Mesenchymal stem cell (in vitro differentiated cells and primary cell): ENCODE measurements at regions not wholly inside any gene's neighbourhood (a gene's known extent, or its start where the extent isn't known, plus 50 kb on each side); places are given as distances from the start of the nearest gene placed in this dataset.

Experiments used
- DNase-seq: peaks from one replicate; pipeline ENCODE4 v3.0.0-alpha.2; 2013
- H2AFZ ChIP-seq: one replicate; pipeline ENCODE4 v1.6.1; 2013; ENCODE audit warnings: low read depth, mild to moderate bottlenecking, control low read depth, inconsistent platforms, low read length, moderate library complexity
- H2AK5ac ChIP-seq: 2 replicates; pipeline ENCODE4 v1.6.1; 2013; ENCODE audit warnings: low read length, moderate library complexity, mild to moderate bottlenecking, inconsistent platforms; ENCODE audit not compliant: severe bottlenecking
- H2BK120ac ChIP-seq: one replicate; pipeline ENCODE4 v1.6.1; 2013; ENCODE audit warnings: low read depth, mild to moderate bottlenecking, inconsistent platforms, low read length, moderate library complexity
- H2BK12ac ChIP-seq, 2 experiments: one replicate each; pipeline ENCODE4 v1.6.1; 2013; ENCODE audit warnings: inconsistent platforms in 2 of 2, low read length in 2 of 2, mild to moderate bottlenecking in 2 of 2, moderate library complexity in 2 of 2, control low read depth in 1 of 2
- H2BK15ac ChIP-seq: one replicate; pipeline ENCODE4 v1.6.1; 2013; ENCODE audit warnings: mild to moderate bottlenecking, low read depth, inconsistent platforms; ENCODE audit not compliant: poor library complexity, severe bottlenecking
- H2BK5ac ChIP-seq: 2 replicates; pipeline ENCODE4 v1.6.1; 2013; ENCODE audit warnings: low read depth, mild to moderate bottlenecking, low read length, control low read depth, inconsistent platforms; ENCODE audit not compliant: poor library complexity, severe bottlenecking
- H3K14ac ChIP-seq, 2 experiments: one replicate each; pipeline ENCODE4 v1.6.1; 2013; ENCODE audit warnings: inconsistent platforms in 2 of 2, low read length in 2 of 2, control low read depth in 1 of 2, mild to moderate bottlenecking in 1 of 2, moderate library complexity in 1 of 2
- H3K18ac ChIP-seq, 2 experiments: one replicate each; pipeline ENCODE4 v1.6.1; 2013; ENCODE audit warnings: inconsistent platforms in 2 of 2, low read length in 2 of 2, control low read depth in 1 of 2, low read depth in 1 of 2, mild to moderate bottlenecking in 1 of 2
- H3K23ac ChIP-seq, 2 experiments: one replicate each; pipeline ENCODE4 v1.6.1; 2013; ENCODE audit warnings: inconsistent platforms in 2 of 2, low read length in 2 of 2, mild to moderate bottlenecking in 2 of 2, moderate library complexity in 2 of 2, control low read depth in 1 of 2
- H3K27ac ChIP-seq: 2 replicates; pipeline ENCODE4 v1.5.1; 2013; ENCODE audit warnings: mild to moderate bottlenecking, moderate library complexity, low read length, control low read depth, inconsistent platforms; ENCODE audit not compliant: poor library complexity, severe bottlenecking
- H3K27me3 ChIP-seq, 2 experiments: 2 replicates each; pipeline versions ENCODE4 v1.6.1 to v1.7.0; 2013; ENCODE audit warnings: low read length in 2 of 2, mild to moderate bottlenecking in 2 of 2, moderate library complexity in 2 of 2, control low read depth in 1 of 2, inconsistent platforms in 1 of 2; ENCODE audit not compliant: control insufficient read depth in 1 of 2, insufficient read depth in 1 of 2
- H3K36me3 ChIP-seq, 2 experiments: 2 replicates each; pipeline versions ENCODE4 v1.6.1 to v1.7.0; 2013; ENCODE audit warnings: low read length in 2 of 2, control low read depth in 1 of 2, inconsistent platforms in 1 of 2, low read depth in 1 of 2, mild to moderate bottlenecking in 1 of 2; ENCODE audit not compliant: insufficient read depth in 2 of 2, control insufficient read depth in 1 of 2
- H3K4ac ChIP-seq, 2 experiments: one replicate each; pipeline ENCODE4 v1.6.1; 2013; ENCODE audit warnings: inconsistent platforms in 2 of 2, low read length in 2 of 2, mild to moderate bottlenecking in 2 of 2, moderate library complexity in 2 of 2, control low read depth in 1 of 2, low read depth in 1 of 2
- H3K4me1 ChIP-seq: 2 replicates; pipeline ENCODE4 v1.6.1; 2013; ENCODE audit warnings: low read depth, low read length, control low read depth; ENCODE audit not compliant: control insufficient read depth, insufficient read depth
- H3K4me2 ChIP-seq: 2 replicates; pipeline ENCODE4 v1.6.1; 2013; ENCODE audit warnings: low read length, mild to moderate bottlenecking, inconsistent platforms; ENCODE audit not compliant: poor library complexity, severe bottlenecking
- H3K4me3 ChIP-seq, 2 experiments: 2 replicates each; pipeline versions ENCODE4 v1.5.1 to v1.7.0; 2013; ENCODE audit warnings: low read length in 2 of 2, mild to moderate bottlenecking in 2 of 2, control low read depth in 1 of 2, low read depth in 1 of 2; ENCODE audit not compliant: insufficient read depth in 1 of 2
- H3K79me1 ChIP-seq: replicated peaks from 2 replicates; pipeline ENCODE4 v1.6.1; 2013; ENCODE audit warnings: mild to moderate bottlenecking, control low read depth, low read length, inconsistent platforms; ENCODE audit not compliant: poor library complexity, severe bottlenecking
- H3K9ac ChIP-seq: 2 replicates; pipeline ENCODE4 v1.7.0; 2013; ENCODE audit warnings: mild to moderate bottlenecking, low read length, moderate library complexity
- H3K9me3 ChIP-seq: 2 replicates; pipeline ENCODE4 v1.7.0; 2013; ENCODE audit warnings: mild to moderate bottlenecking, low read length; ENCODE audit not compliant: control insufficient read depth
- H4K8ac ChIP-seq: one replicate; pipeline ENCODE4 v1.6.1; 2013; ENCODE audit warnings: inconsistent platforms, mild to moderate bottlenecking, low read length, moderate library complexity
- H4K91ac ChIP-seq: one replicate; pipeline ENCODE4 v1.6.1; 2013; ENCODE audit warnings: mild to moderate bottlenecking, low read length, inconsistent platforms
- WGBS: methylation state at CpG from one replicate; pipeline ENCODE4 v1.1.7; 2013; ENCODE audit warnings: mixed read lengths; 5-methylcytosine and 5-hydroxymethylcytosine counted together

- DNase-seq, result no peak
- Histone ChIP-seq H2BK12ac (no peak overlapping the region), H4K8ac (no peak overlapping the region), H3K4me3 (no peak overlapping the region), H3K27me3 (no peaks in the 10 kb centered on the region), H3K23ac (no peak overlapping the region), H2AFZ (no peak overlapping the region), H2BK5ac (no peak overlapping the region), H3K18ac (no peak overlapping the region), H3K9me3 (no peaks in the 10 kb centered on the region), H2BK15ac (no peak overlapping the region), H2AK5ac (no peak overlapping the region), H3K27ac (no peak overlapping the region), H3K14ac (no peak overlapping the region), H2BK120ac (no peak overlapping the region), H3K79me1 (no peaks in the 10 kb centered on the region), H3K4me2 (no peak overlapping the region), H3K9ac (no peak overlapping the region), H3K36me3 (no peaks in the 10 kb centered on the region), H3K4ac (no peak overlapping the region), H4K91ac (no peak overlapping the region), H3K4me1 (no peaks in the 10 kb centered on the region)
- WGBS, result 56% methylated on average over 4 of the region's 5 CpGs
These were observed 212.2 kb downstream of the MTRR start for GRCh38 chr5:8081179-8081578.

- no peaks in the 10 kb centered on the region for H3K4me1 ChIP-seq
- H3K27ac ChIP-seq, result no peak overlapping the region
- H4K91ac ChIP-seq, result no peak overlapping the region
- H2BK5ac ChIP-seq, result no peak overlapping the region
- H3K18ac ChIP-seq, result no peak overlapping the region
- H3K14ac ChIP-seq, result no peak overlapping the region
- no peak overlapping the region for H2BK12ac ChIP-seq
- DNase-seq, result no peak
- peaks cover 11% of the 10 kb centered on the region for H3K9me3 ChIP-seq
- H3K4me3 ChIP-seq, result no peak overlapping the region
- H3K9ac ChIP-seq, result no peak overlapping the region
- H3K27me3 ChIP-seq, result no peaks in the 10 kb centered on the region
- H4K8ac ChIP-seq, result no peak overlapping the region
- no peak overlapping the region for H3K23ac ChIP-seq
- H2AK5ac ChIP-seq, result no peak overlapping the region
- H3K4ac ChIP-seq, result no peak overlapping the region
- H3K79me1 ChIP-seq, result no peaks in the 10 kb centered on the region
- H3K4me2 ChIP-seq, result no peak overlapping the region
- H3K36me3 ChIP-seq, result no peaks in the 10 kb centered on the region
- 52% methylated on average over 1 of the region's 2 CpGs for WGBS
- no peak overlapping the region for H2BK15ac ChIP-seq
- no peak overlapping the region for H2AFZ ChIP-seq
- H2BK120ac ChIP-seq, result no peak overlapping the region
These were observed 224.7 kb downstream of the MTRR start for GRCh38 chr5:8093669-8094068.

GRCh38 chr5:8094304-8094703, 225.4 kb downstream of the MTRR start:
- Histone ChIP-seq H3K27me3 (no peaks in the 10 kb centered on the region), H3K9ac (no peak overlapping the region)

GRCh38 chr5:8097146-8097545, 228.2 kb downstream of the MTRR start:
- H3K79me1 ChIP-seq, result no peaks in the 10 kb centered on the region
- H4K8ac ChIP-seq, result no peak overlapping the region
- H3K4me2 ChIP-seq, result no peak overlapping the region
- DNase-seq, result no peak
- H3K14ac ChIP-seq, result no peak overlapping the region
- H3K23ac ChIP-seq, result no peak overlapping the region
- H2AK5ac ChIP-seq, result no peak overlapping the region
- H2BK12ac ChIP-seq, result no peak overlapping the region
- no peak overlapping the region for H3K27ac ChIP-seq
- WGBS, result 89% methylated on average over 3 of the region's 3 CpGs
- no peak overlapping the region for H4K91ac ChIP-seq
- no peak overlapping the region for H3K9ac ChIP-seq
- H3K4me3 ChIP-seq, result no peak overlapping the region
- no peaks in the 10 kb centered on the region for H3K36me3 ChIP-seq
- H3K27me3 ChIP-seq, result no peaks in the 10 kb centered on the region
- no peaks in the 10 kb centered on the region for H3K4me1 ChIP-seq
- H3K4ac ChIP-seq, result no peak overlapping the region
- no peak overlapping the region for H2AFZ ChIP-seq
- H2BK120ac ChIP-seq, result no peak overlapping the region
- H3K9me3 ChIP-seq, result no peaks in the 10 kb centered on the region
- no peak overlapping the region for H3K18ac ChIP-seq
- no peak overlapping the region for H2BK5ac ChIP-seq
- no peak overlapping the region for H2BK15ac ChIP-seq

More at GRCh38 chr5:8094304-8094703, 225.4 kb downstream of the MTRR start:
- H2BK120ac ChIP-seq, result no peak overlapping the region
- no peak overlapping the region for H3K14ac ChIP-seq
- H4K91ac ChIP-seq, result no peak overlapping the region
- H3K79me1 ChIP-seq, result no peaks in the 10 kb centered on the region
- no peak overlapping the region for H4K8ac ChIP-seq
- WGBS, result 60% methylated on average over 3 of the region's 3 CpGs
- no peak overlapping the region for H2BK12ac ChIP-seq
- no peak overlapping the region for H3K4ac ChIP-seq
- no peak overlapping the region for H3K4me3 ChIP-seq
- no peak overlapping the region for H2AK5ac ChIP-seq
- DNase-seq, result no peak
- no peak overlapping the region for H3K18ac ChIP-seq
- no peak overlapping the region for H3K23ac ChIP-seq
- no peaks in the 10 kb centered on the region for H3K36me3 ChIP-seq
- no peak overlapping the region for H2BK15ac ChIP-seq
- H3K4me2 ChIP-seq, result no peak overlapping the region
- H3K9me3 ChIP-seq, result peaks cover 11% of the 10 kb centered on the region
- H2BK5ac ChIP-seq, result no peak overlapping the region
- no peak overlapping the region for H2AFZ ChIP-seq
- no peak overlapping the region for H3K27ac ChIP-seq
- no peaks in the 10 kb centered on the region for H3K4me1 ChIP-seq
